Activated T-helper 17 cell treated with anti-CD3 and anti-CD28 coated beads, Interleukin-2, amount 50 U/mL, for 72 hours (primary cell): ENCODE measurements at regions not wholly inside any gene's neighbourhood (a gene's known extent, or its start where the extent isn't known, plus 50 kb on each side); places are given as distances from the start of the nearest gene placed in this dataset.
"Not testable (repeated sequence)": the region's sequence is repeated elsewhere in the genome, so short reads cannot be mapped to it uniquely, and the experiment has no call there.

Source experiments
- ATAC-seq: fragments of 150-1000 bp; cut with Tn5 transposase; replicated peaks from 2 replicates; pipeline ENCODE4 v1.10.0; 2021; ENCODE audit warnings: mild to moderate bottlenecking, moderate library complexity
- H3K27ac Mint-ChIP-seq: one replicate; pipeline ENCODE4 v1.8.0; 2022; ENCODE audit warnings: mixed read lengths
- H3K27me3 Mint-ChIP-seq: one replicate; pipeline ENCODE4 v1.8.0; 2022; ENCODE audit warnings: mixed read lengths
- H3K36me3 Mint-ChIP-seq: one replicate; pipeline ENCODE4 v1.8.0; 2022; ENCODE audit warnings: low read depth, mild to moderate bottlenecking, mixed read lengths
- H3K4me1 Mint-ChIP-seq: one replicate; pipeline ENCODE4 v1.8.0; 2022; ENCODE audit warnings: mixed read lengths
- H3K4me3 Mint-ChIP-seq: one replicate; pipeline ENCODE4 v1.8.0; 2022; ENCODE audit warnings: mild to moderate bottlenecking, mixed read lengths
- H3K9me3 Mint-ChIP-seq: one replicate; pipeline ENCODE4 v1.8.0; 2022; ENCODE audit warnings: mixed read lengths

DNA sequence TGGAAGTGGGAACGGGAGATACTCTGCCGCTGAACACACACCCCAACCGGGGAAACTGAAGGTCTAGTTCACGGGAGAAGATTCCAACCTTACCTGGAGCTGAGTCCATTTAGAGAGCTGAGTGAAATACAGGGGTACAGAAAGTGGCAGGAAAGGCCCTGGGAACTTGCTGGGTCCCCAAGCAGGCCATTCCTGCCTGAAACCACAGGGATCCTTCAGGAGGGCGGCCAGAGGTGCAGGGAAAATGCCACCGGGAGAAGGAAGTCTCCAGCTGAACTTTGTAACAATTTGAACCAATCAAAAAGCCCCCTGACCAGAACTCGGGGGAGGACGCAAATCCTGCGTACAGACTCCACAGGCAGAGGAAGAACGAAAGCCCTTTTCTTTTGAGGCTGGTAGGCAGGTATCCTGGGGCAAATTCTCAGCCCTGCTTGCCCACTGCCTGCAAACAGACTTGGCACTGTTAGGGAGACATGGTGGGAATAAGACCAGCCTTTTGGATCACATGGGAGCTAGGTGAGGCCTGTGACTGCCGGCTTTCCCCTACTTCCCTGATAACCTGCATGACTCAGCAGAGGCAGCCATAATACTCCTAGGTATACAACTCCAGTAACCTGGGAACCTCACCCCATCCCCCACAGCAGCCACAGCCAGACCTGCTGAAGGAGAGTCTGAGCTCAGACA is 170.9 kb downstream of the SEC23A start:
- H3K4me1 Mint-ChIP-seq, result no peaks in the 10 kb centered on the region
- no peak overlapping the region for H3K4me3 Mint-ChIP-seq
- H3K27me3 Mint-ChIP-seq, result peaks cover 5% of the 10 kb centered on the region
- H3K36me3 Mint-ChIP-seq, result no peaks in the 10 kb centered on the region
- H3K9me3 Mint-ChIP-seq, result peaks cover 3% of the 10 kb centered on the region
- ATAC-seq, result no peak
- no peak overlapping the region for H3K27ac Mint-ChIP-seq

DNA sequence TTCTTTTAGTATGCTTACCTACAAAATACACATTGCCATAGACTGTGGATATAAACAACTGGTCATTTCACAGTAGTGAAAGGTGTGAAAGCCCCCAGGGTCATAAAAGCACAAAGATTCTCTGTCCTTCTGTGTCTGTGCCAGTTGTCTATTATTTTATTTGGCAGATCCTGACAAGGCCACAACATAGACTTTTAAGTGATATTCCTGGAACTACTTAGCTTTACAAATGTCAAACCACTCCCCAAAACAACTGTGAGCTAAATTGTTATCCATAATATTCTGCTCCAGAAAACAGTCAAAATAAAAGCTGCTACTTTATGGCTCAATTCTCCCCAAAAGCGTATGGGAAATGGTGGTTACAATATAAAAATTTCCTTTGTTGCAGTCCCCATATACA is 172.1 kb downstream of the SEC23A start:
- H3K9me3 Mint-ChIP-seq, result peaks cover 3% of the 10 kb centered on the region
- H3K27me3 Mint-ChIP-seq, result peaks cover 5% of the 10 kb centered on the region
- no peak overlapping the region for H3K27ac Mint-ChIP-seq
- ATAC-seq, result no peak
- H3K4me1 Mint-ChIP-seq, result no peaks in the 10 kb centered on the region
- no peak overlapping the region for H3K4me3 Mint-ChIP-seq
- no peaks in the 10 kb centered on the region for H3K36me3 Mint-ChIP-seq

GRCh38 chr14:38930022-38930421 is 173.0 kb downstream of the SEC23A start:
- no peaks in the 10 kb centered on the region for H3K4me1 Mint-ChIP-seq
- H3K27me3 Mint-ChIP-seq, result peaks cover 5% of the 10 kb centered on the region
- no peak overlapping the region for H3K27ac Mint-ChIP-seq
- H3K9me3 Mint-ChIP-seq, result peaks cover 3% of the 10 kb centered on the region
- H3K4me3 Mint-ChIP-seq, result no peak overlapping the region
- no peak for ATAC-seq
- H3K36me3 Mint-ChIP-seq, result no peaks in the 10 kb centered on the region

DNA sequence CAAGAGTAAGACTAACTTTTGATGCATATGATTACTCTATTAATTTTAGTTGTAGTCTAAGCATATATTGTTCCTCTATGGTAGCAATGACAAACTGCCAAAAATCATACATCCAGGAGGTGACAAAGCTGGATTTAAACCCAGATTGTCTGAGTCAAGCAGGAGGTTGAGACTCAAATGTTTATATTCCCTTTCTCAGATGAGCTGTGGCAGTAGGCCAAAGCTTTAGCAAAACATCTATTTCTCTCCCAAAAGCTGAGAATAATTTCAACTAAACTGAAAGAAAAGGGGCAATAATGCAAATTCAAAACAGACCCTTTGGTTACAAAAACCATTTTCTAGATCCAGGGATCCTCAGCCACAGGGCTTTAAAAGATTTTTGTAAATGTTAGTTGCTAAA is 173.6 kb downstream of the SEC23A start:
- ATAC-seq, result no peak
- Mint-ChIP-seq H3K4me1 (no peaks in the 10 kb centered on the region), H3K36me3 (no peaks in the 10 kb centered on the region), H3K9me3 (peaks cover 8% of the 10 kb centered on the region), H3K27me3 (peaks cover 9% of the 10 kb centered on the region), H3K27ac (no peak overlapping the region), H3K4me3 (no peak overlapping the region)

- H3K27ac Mint-ChIP-seq, H3K27me3 Mint-ChIP-seq, H3K36me3 Mint-ChIP-seq, H3K9me3 Mint-ChIP-seq, ATAC-seq, H3K4me1 Mint-ChIP-seq, H3K4me3 Mint-ChIP-seq: not testable (repeated sequence)
Measured at GRCh38 chr14:38921893-38922292, 181.1 kb downstream of the SEC23A start.

DNA sequence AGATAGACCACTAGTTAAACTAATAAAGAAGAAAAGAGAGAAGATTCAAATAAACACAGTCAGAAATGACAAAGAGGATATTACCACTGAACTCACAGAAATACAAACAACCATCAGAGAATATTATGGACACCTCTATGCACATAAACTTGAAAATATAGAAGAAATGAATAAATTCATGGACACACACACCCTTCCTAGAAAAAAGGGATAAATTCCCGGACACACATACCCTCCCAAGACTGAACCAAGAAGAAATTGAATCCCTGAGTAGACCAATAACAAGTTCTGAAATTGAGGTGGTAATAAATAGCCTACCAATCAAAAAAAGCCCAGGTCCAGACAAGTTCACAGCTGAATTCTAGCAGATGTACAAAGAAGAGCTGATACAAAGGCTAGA is 187.9 kb downstream of the SEC23A start:
- H3K36me3 Mint-ChIP-seq, result no peaks in the 10 kb centered on the region
- H3K4me3 Mint-ChIP-seq, result no peak overlapping the region
- no peaks in the 10 kb centered on the region for H3K4me1 Mint-ChIP-seq
- ATAC-seq, result no peak
- H3K27me3 Mint-ChIP-seq, result peaks cover 13% of the 10 kb centered on the region
- H3K9me3 Mint-ChIP-seq, result no peaks in the 10 kb centered on the region
- H3K27ac Mint-ChIP-seq, result no peak overlapping the region

GRCh38 chr14:38910092-38910491 is 192.9 kb downstream of the SEC23A start:
- no peaks in the 10 kb centered on the region for H3K9me3 Mint-ChIP-seq
- ATAC-seq, result no peak
- H3K27me3 Mint-ChIP-seq, result peaks cover 17% of the 10 kb centered on the region
- no peak overlapping the region for H3K27ac Mint-ChIP-seq
- no peak overlapping the region for H3K4me3 Mint-ChIP-seq
- H3K36me3 Mint-ChIP-seq, result no peaks in the 10 kb centered on the region
- H3K4me1 Mint-ChIP-seq, result no peaks in the 10 kb centered on the region

GRCh38 chr14:38904959-38905358 is 198.1 kb downstream of the SEC23A start:
- no peak for ATAC-seq
- Mint-ChIP-seq H3K36me3 (no peaks in the 10 kb centered on the region), H3K4me1 (no peaks in the 10 kb centered on the region), H3K4me3 (no peak overlapping the region), H3K9me3 (no peaks in the 10 kb centered on the region), H3K27me3 (peaks cover 19% of the 10 kb centered on the region), H3K27ac (no peak overlapping the region)

DNA sequence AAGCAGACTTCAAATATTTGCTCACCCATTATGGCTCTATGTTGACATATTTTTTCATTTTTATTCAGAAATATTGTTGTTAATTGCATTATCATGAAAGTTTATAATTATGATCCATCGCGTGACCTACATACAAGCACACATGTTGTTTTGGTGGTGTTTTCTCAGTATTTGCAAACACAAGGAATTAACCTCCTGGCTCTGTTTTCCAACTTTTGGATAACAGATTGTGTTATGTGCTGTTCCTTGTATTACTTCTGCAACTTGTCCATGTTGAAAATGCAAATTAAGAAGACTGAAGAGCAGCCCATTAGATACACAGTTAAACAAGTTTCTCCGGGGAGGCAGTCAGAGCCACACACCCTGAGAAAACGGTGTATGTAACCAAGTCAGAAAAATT is 201.2 kb downstream of the SEC23A start:
- Mint-ChIP-seq H3K4me3 (no peak overlapping the region), H3K9me3 (no peaks in the 10 kb centered on the region), H3K27ac (no peak overlapping the region), H3K36me3 (no peaks in the 10 kb centered on the region), H3K27me3 (peaks cover 17% of the 10 kb centered on the region), H3K4me1 (no peaks in the 10 kb centered on the region)
- no peak for ATAC-seq

DNA sequence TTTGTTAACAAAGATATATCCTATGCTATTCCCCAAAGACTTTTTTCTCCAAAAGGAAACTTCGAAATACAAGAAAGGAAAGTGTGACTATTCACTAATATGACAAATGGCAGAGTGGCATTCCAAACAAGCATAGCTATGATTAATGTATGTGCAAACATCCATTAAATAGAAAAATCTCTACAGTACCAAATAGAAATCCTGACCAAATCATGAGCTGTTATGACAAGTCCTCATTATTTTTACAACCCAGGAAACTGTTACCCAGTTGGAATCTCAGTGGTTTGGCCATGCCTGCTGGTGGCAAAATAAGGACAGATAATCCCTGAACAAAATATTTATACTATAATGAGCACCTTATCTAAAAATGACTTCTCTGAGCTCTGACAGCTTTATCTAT is 202.1 kb downstream of the SEC23A start:
- no peak overlapping the region for H3K4me3 Mint-ChIP-seq
- no peaks in the 10 kb centered on the region for H3K9me3 Mint-ChIP-seq
- no peak for ATAC-seq
- H3K27ac Mint-ChIP-seq, result no peak overlapping the region
- peaks cover 10% of the 10 kb centered on the region for H3K27me3 Mint-ChIP-seq
- H3K4me1 Mint-ChIP-seq, result no peaks in the 10 kb centered on the region
- no peaks in the 10 kb centered on the region for H3K36me3 Mint-ChIP-seq

DNA sequence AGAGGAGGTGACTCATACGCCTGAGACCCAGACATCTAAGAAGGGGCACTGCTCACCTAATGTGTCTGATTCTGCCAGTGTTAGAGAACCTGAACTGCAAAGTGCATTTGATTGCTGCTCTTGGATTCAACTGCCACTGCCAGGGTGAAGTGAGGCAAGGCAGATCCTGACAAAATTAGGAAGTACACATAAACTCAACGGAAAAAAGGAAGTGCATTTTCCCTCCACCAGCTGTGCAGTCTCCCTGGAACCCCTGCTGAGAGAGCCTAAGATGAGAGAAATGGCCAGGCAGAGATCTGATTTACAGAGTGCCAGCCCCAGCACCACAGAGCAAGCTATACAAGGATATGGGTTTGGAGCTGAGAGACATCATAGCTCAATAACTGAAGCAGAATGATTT is 215.3 kb downstream of the SEC23A start:
- H3K27ac Mint-ChIP-seq, result no peak overlapping the region
- no peaks in the 10 kb centered on the region for H3K9me3 Mint-ChIP-seq
- H3K4me3 Mint-ChIP-seq, result no peak overlapping the region
- no peaks in the 10 kb centered on the region for H3K36me3 Mint-ChIP-seq
- no peak for ATAC-seq
- H3K27me3 Mint-ChIP-seq, result peaks cover 27% of the 10 kb centered on the region
- H3K4me1 Mint-ChIP-seq, result no peaks in the 10 kb centered on the region

- Mint-ChIP-seq H3K9me3 (no peaks in the 10 kb centered on the region), H3K4me3 (no peak overlapping the region), H3K36me3 (no peaks in the 10 kb centered on the region), H3K27ac (no peak overlapping the region), H3K27me3 (peaks cover 22% of the 10 kb centered on the region), H3K4me1 (no peaks in the 10 kb centered on the region)
- ATAC-seq, result no peak
Measured at GRCh38 chr14:38884109-38884508, 218.9 kb downstream of the SEC23A start.

DNA sequence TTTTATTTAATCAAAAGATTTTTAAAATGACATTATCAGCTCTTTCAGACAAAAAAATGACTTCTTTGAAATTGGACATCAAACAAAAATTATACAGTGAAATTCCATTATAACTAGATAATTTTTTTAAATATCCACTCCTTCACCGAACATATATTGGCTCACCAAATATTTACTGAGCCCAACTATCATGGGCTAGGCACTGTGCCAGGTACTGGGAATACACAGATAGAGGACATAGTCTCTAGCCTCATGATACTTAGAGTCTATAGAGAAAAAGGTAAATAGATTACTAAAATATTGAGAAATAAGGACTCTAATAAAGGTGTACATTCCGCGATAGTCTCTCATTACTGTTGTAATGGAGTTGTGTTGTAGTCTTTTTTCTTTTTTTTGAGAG is 219.9 kb downstream of the SEC23A start:
- no peaks in the 10 kb centered on the region for H3K4me1 Mint-ChIP-seq
- H3K4me3 Mint-ChIP-seq, result no peak overlapping the region
- no peak overlapping the region for H3K27ac Mint-ChIP-seq
- H3K36me3 Mint-ChIP-seq, result no peaks in the 10 kb centered on the region
- no peak for ATAC-seq
- no peaks in the 10 kb centered on the region for H3K9me3 Mint-ChIP-seq
- peaks cover 21% of the 10 kb centered on the region for H3K27me3 Mint-ChIP-seq

- Mint-ChIP-seq H3K27ac (no peak overlapping the region), H3K36me3 (no peaks in the 10 kb centered on the region), H3K4me1 (no peaks in the 10 kb centered on the region), H3K27me3 (peaks cover 19% of the 10 kb centered on the region), H3K4me3 (no peak overlapping the region), H3K9me3 (no peaks in the 10 kb centered on the region)
- no peak for ATAC-seq
Measured at GRCh38 chr14:38882533-38882932, 220.5 kb downstream of the SEC23A start.

GRCh38 chr14:38880643-38881524 is 222.2 kb downstream of the SEC23A start:
- peaks cover 22% of the 10 kb centered on the region for H3K27me3 Mint-ChIP-seq
- H3K27ac Mint-ChIP-seq, result no peak overlapping the region
- ATAC-seq, result no peak
- no peaks in the 10 kb centered on the region for H3K9me3 Mint-ChIP-seq
- no peaks in the 10 kb centered on the region for H3K36me3 Mint-ChIP-seq
- H3K4me3 Mint-ChIP-seq, result no peak overlapping the region
- H3K4me1 Mint-ChIP-seq, result no peaks in the 10 kb centered on the region
